IPS-NIHi11 (cell line): ENCODE measurements at regions not wholly inside any gene's neighbourhood (a gene's known extent, or its start where the extent isn't known, plus 50 kb on each side); places are given as distances from the start of the nearest gene placed in this dataset.
"Not testable (repeated sequence)": the region's sequence is repeated elsewhere in the genome, so short reads cannot be mapped to it uniquely, and the experiment has no call there.

Source experiments
- DNase-seq: peaks from one replicate; pipeline ENCODE4 v3.0.0; 2012; ENCODE audit warnings: mixed read lengths, low spot score

GRCh38 chr20:57999465-58000111, 228.9 kb downstream of the ANKRD60 start:
- peak; percentile 73 for DNase-seq

- DNase-seq: no peak
Observed at GRCh38 chr20:57998981-57999464, 229.4 kb downstream of the ANKRD60 start.

- DNase-seq: peak; percentile 51
Observed at GRCh38 chr20:57998276-57998675, 230.2 kb downstream of the ANKRD60 start.

- DNase-seq: no peak
Observed at GRCh38 chr20:57996936-57997890, 231.2 kb downstream of the ANKRD60 start.

GRCh38 chr20:57996465-57996864, 232.0 kb downstream of the ANKRD60 start:
- DNase-seq: no peak

GRCh38 chr20:57995381-57995977, 233.0 kb downstream of the ANKRD60 start:
- no peak for DNase-seq

- no peak for DNase-seq
Observed at GRCh38 chr20:57993716-57994431, 234.6 kb downstream of the ANKRD60 start.

- no peak for DNase-seq
Observed at GRCh38 chr20:57991211-57991881, 237.1 kb downstream of the ANKRD60 start.

GRCh38 chr20:57990396-57990987, 238.0 kb downstream of the ANKRD60 start:
- no peak for DNase-seq

- DNase-seq: no peak
Observed at GRCh38 chr20:57988828-57989227, 239.6 kb downstream of the ANKRD60 start.

- DNase-seq: no peak
Observed at GRCh38 chr20:57988422-57988821, 240.0 kb downstream of the ANKRD60 start.

- DNase-seq: no peak
Observed at GRCh38 chr20:57987659-57988058, 240.8 kb downstream of the ANKRD60 start.

GRCh38 chr20:57986666-57987065, 241.8 kb downstream of the ANKRD60 start:
- no peak for DNase-seq

- DNase-seq: no peak
Observed at GRCh38 chr20:57985278-57985677, 243.2 kb downstream of the ANKRD60 start.

- DNase-seq: no peak
Observed at GRCh38 chr20:57983082-57983481, 245.4 kb downstream of the ANKRD60 start.

GRCh38 chr20:57980506-57980905, 247.9 kb downstream of the ANKRD60 start:
- no peak for DNase-seq

GRCh38 chr20:57977569-57977968, 250.9 kb downstream of the ANKRD60 start:
- DNase-seq: no peak

GRCh38 chr20:57977141-57977540, 251.3 kb downstream of the ANKRD60 start:
- DNase-seq: no peak

- DNase-seq: no peak
Observed at GRCh38 chr20:57974863-57975262, 253.6 kb downstream of the ANKRD60 start.

GRCh38 chr20:57973886-57974285, 254.6 kb downstream of the ANKRD60 start:
- no peak for DNase-seq

GRCh38 chr20:57971583-57971982, 256.9 kb downstream of the ANKRD60 start:
- DNase-seq: not testable (repeated sequence)
